Femur (tissue), 1 donor: ENCODE measurements at regions not wholly inside any gene's neighbourhood (a gene's known extent, or its start where the extent isn't known, plus 50 kb on each side); places are given as distances from the start of the nearest gene placed in this dataset.
"Not testable (repeated sequence)": the region's sequence is repeated elsewhere in the genome, so short reads cannot be mapped to it uniquely, and the experiment has no call there.

Experiments used
- DNase-seq: peaks from one replicate; pipeline ENCODE4 v3.0.0-alpha.2; 2017

- DNase-seq: no peak
Observed at GRCh38 chr6:86459978-86460377, 477.4 kb upstream of the HTR1E start.

DNA sequence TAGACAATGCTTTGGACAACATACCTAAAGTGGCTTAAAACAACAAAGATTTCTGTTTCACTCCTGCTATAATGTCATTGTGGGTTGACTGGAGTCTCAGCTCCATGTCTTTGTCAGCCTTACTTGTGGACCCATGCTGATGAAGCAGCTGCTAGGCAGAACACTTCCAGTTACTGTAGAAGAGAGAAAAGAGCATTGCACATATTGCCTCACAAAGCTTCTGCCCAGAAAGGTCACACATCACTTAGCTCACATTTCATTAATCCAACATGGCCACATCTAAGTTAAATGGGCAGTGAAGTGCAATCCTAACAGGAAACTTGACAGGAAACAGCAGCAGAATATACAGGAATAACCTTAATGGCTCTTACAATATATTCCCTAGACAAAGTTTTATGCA lies 480.5 kb upstream of the HTR1E start:
- DNase-seq: no peak

GRCh38 chr6:86453232-86453631 lies 484.1 kb upstream of the HTR1E start:
- no peak for DNase-seq

DNA sequence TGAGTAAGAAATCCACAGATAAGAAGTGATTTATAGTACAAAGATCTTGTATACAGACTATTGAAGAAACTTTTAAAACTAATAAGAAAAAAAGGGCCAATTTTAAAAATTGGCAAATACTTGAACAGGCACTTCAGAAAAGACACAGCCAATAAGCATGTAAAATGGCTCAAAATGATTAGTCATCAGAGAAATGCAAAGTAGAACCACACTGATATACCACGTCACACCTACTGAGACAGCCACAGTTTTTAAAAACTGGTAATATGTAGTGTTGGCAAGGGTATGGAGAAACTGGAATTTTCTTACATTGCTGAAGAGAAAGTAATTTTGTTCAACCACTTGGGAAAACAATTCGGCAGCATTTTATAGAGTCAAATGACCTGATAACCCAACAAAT lies 488.9 kb upstream of the HTR1E start:
- no peak for DNase-seq

DNA sequence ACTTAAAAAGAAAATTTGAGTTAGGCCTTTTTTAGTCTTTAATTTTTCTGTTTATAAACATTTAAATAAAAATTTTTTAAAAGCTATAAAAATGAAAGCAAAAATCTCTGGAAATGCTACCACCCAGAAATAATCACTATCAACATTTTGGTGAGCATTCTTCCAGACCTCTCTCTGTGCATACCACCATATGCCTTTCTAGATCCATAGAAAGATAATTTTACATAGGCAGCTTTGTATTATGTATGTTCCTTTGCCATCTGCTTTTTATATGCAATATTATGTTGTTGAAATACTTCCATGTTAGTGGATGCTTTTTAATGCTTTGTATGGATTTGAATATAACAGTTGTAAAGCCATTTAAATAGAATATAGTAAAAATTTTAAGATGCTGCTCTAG lies 496.7 kb upstream of the HTR1E start:
- DNase-seq: no peak

DNA sequence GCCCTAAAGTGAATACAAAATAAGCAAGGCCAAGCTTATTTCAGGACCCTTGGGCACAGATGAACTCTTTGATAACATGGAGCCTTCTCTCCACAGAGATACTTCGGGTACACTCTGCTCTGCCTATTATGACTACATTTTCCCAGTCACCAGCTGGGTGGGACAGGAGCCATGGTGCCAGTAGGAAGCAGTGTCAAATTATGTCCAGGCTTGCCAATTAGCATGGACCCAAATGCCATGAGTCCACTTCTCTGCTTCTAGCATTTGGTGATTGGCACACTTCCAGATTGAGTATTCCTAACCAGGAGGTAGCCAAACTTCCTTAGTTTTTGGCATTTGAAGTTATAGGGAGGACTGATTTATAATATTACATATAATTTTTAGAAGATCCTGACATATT lies 513.8 kb upstream of the HTR1E start:
- DNase-seq: no peak

DNA sequence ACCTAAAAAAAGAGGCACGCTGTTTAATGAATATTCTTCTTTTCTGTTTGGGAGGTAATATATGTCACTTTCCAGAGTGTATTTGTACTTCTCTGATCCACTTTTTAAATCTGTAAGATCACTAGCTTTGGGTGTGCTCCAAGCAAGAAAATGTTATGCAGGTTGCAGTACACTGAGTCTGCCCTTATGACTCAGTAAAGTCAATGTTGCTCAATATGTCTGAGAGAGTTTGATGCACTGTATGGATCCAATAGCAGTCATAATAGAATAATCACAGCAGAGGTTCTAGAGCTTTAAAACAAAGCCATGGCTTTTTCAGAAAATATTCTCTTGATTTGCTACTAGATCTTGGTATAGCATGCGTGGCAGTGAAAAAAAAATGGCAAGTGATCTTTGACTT lies 525.3 kb upstream of the HTR1E start:
- DNase-seq: no peak

DNA sequence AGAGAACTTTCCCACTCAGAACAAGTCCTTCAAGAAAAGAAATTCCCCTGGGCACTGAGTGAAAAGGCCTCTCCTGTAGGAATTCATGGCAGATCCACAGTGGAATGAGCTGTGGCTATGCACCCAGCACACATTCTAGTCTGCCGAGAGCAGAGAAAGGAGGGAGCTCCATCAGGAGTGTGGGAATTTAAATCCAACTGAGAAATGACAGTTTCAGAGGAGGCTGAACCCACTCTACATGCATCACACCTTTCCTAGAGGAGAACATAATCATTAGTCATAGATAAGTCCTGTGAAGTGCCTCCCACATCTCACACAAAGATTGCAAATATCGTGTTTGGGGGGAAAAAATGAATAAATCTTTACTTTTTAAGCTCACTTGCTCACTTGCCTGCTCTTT lies 530.2 kb upstream of the HTR1E start:
- no peak for DNase-seq

DNA sequence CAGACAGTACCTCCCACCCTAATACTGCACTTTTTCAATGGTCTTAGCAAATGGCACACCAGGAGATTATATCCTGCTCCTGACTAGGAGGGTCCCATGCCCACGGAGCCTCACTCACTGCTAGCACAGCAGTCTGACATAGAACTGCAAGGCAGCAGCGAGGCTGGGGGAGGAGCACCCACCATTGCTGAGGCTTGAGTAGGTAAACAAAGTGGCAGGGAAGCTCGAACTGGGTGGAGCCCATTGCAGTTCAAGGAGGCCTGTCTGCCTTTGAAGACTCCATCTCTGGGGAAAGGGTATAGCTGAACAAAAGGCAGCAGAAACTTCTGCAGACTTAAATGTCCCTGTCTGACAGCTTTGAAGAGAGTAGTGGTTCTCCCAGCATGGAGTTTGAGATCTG lies 544.5 kb upstream of the HTR1E start:
- not testable (repeated sequence) for DNase-seq

DNA sequence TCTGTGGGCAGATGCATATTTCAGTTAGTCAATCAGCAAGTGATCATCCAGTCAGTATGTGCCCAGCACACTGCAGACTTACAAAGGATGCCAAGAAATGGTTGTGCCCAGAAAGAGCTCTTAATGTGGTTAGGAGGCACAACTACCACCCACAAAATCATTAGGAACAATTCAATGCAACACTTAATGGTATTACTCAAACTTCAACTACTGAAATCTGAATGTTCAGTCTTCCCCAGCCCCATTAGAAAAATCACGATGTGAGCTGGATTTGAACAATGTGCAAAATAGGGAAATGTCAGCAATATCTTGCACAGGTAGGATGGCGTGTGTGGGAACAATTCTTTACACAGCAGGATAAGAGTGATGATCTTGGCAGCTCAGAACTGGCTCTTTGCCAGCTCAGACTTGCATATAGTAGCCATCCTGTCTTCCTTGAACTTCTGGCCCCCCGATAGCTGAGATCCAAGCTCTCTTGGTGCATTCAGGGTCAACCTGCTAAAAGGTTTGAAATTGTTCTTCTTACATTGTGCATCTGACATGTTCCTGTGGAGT lies 556.7 kb upstream of the HTR1E start:
- no peak for DNase-seq

GRCh38 chr6:86357877-86358276 lies 579.5 kb upstream of the HTR1E start:
- no peak for DNase-seq

DNA sequence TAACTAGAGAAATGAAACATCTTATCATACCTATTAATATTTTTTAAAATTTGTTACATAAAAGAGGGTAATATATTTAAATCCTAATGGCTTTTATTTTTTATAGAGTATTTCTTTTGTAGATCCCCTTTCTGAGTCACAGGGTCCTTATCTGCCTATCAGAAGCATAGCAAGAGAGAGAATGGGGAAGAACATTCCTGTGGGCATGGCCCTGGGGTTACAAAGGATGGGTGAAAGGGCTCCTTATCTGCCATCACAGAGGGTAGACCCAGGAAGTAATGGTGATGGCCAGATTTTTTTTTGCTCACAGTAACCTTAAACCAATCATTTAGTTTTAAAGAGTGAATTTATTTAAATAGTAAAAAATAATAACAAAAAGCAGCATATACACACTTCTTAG lies 582.1 kb upstream of the HTR1E start:
- DNase-seq: no peak

DNA sequence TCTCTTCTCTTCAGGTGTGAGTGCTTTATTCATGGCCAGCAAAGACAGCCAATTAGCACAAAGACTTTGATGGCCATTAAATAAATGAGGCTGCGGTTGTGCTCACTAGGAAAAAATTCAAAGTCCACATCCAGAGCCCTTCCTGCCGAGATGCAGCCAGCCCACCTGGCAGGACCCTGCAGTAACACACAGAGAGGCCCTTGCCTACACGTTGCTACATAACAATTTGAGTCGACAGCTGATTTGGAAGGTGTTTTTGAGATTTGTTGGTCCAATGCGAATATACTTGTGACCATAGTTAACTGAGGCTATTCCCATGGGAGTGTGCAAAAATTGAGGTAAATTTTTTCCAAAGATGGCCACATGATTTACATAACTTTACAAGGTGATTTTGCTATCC lies 605.4 kb upstream of the HTR1E start:
- DNase-seq: no peak

GRCh38 chr6:86331265-86331840 lies 606.0 kb upstream of the HTR1E start:
- no peak for DNase-seq

GRCh38 chr6:86306210-86306609 lies 631.1 kb upstream of the HTR1E start:
- DNase-seq: no peak

GRCh38 chr6:86285876-86286275 lies 643.2 kb upstream of the SYNCRIP start:
- no peak for DNase-seq

DNA sequence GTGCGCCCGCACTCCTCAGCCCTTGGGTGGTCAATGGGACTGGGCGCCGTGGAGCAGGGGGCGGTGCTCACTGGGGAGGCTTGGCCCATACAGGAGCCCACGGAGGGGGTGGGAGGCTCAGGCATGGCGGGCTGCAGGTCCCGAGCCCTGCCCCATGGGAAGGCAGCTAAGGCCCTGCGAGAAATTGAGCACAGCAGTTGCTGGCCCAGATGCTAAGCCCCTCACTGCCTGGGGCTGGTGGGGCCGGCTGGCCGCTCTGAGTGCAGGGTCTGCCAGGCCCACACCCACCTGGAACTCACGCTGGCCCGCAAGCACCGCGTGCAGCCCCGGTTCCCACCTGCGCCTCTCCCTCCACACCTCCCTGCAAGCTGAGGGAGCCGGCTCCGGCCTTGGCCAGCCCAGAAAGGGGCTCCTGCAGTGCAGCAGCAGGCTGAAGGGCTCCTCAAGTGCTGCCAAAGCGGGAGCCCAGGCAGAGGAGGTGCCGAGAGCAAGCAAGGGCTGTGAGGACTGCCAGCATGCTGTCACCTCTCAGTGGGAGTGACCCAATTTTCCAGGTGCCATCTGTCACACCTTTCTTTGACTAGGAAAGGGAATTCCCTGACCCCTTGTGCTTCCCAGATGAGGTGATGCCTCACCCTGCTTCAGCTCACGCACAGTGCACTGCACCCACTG lies 642.3 kb upstream of the SYNCRIP start:
- not testable (repeated sequence) for DNase-seq

DNA sequence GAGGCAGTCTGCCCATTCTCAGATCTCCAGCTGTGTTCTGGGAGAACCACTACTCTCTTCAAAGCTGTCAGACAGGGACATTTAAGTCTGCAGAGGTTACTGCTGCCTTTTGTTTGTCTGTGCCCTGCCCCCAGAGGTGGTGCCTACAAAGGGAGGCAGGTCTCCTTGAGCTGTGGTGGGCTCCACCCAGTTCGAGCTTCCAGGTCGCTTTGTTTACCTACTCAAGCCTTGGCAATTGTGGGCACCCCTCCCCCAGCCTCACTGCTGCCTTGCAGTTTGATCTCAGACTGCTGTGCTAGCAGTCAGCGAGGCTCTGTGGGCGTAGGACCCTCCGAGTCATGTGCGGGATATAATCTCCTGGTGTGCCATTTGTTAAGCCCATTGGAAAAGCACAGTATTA lies 640.9 kb upstream of the SYNCRIP start:
- DNase-seq: not testable (repeated sequence)

DNA sequence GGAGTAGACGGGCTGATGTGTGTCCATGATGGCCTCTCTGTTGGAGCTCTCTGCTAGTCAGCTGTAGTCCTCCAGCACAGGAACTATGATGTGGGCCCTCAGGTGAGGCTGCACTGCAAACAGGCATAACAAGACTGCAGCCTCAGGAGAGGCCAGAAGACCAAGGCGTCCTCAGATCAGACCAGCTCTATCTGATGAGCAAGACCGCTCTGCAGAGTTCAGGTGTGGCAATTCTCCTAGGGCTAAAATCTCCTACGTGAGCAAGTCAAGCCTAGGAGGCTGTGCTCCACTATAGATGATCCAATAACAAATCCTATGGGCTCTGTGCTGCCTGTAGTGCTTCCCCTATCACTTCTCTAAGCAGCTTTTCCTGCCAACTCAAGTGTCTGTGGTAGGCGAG lies 633.4 kb upstream of the SYNCRIP start:
- DNase-seq: no peak

- DNase-seq: no peak
Observed at GRCh38 chr6:86273936-86274335, 631.2 kb upstream of the SYNCRIP start.

GRCh38 chr6:86256615-86257187 lies 614.0 kb upstream of the SYNCRIP start:
- no peak for DNase-seq

- DNase-seq: no peak
Observed at GRCh38 chr6:86255973-86256372, 613.3 kb upstream of the SYNCRIP start.

- DNase-seq: no peak
Observed at GRCh38 chr6:86251106-86251505, 608.4 kb upstream of the SYNCRIP start.

GRCh38 chr6:86217906-86218305 lies 575.2 kb upstream of the SYNCRIP start:
- DNase-seq: no peak

GRCh38 chr6:86215323-86215722 lies 572.6 kb upstream of the SYNCRIP start:
- no peak for DNase-seq
